HCT116 (cell line): ENCODE measurements at regions not wholly inside any gene's neighbourhood (a gene's known extent, or its start where the extent isn't known, plus 50 kb on each side); places are given as distances from the start of the nearest gene placed in this dataset.

Source experiments
- ATAC-seq: fragments of 200-7000 bp; cut with Tn5 transposase; 2 replicates; pipeline ENCODE4 v1.9.1; 2020; ENCODE audit warnings: mild to moderate bottlenecking, moderate library complexity
- BruUV-seq: library from RNA; stranded (reverse); fragments of 400-500 nt; replicated peaks from 2 replicates; lab custom pipeline; 2021; lab: Mats Ljungman, UMichigan
- CTCF ChIA-PET: fragments of 300-600 bp; sonication (Branson Sonifier 250); formaldehyde crosslinking; loops from one replicate; lab custom pipeline; 2021; ENCODE audit warnings: antibody characterized with exemption; lab: Charles Lee
- POLR2A ChIA-PET: fragments of 300-600, 350-600 bp; sonication (Branson Sonifier 250); formaldehyde crosslinking; loops from one replicate; lab custom pipeline; 2021; ENCODE audit warnings: antibody characterized with exemption; lab: Charles Lee
- RAD21 ChIA-PET, 2 experiments: fragments of 300-600 bp; sonication (Branson Sonifier 250); formaldehyde crosslinking; loops; one replicate each; lab custom pipeline; 2023; ENCODE audit warnings: low total read pairs in 2 of 2; ENCODE audit not compliant: uncharacterized antibody in 2 of 2, unreplicated experiment in 2 of 2, low non-redundant PET in 1 of 2; lab: Charles Lee
- DNase-seq: peaks from one replicate; pipeline ENCODE4 v3.0.0-alpha.2; 2010; ENCODE audit warnings: low read depth, low spot score
- H2AFZ ChIP-seq: fragments of 200-600 bp; shearing (Covaris generic), sonication (generic); 2 replicates; pipeline ENCODE4 v1.6.1; 2017; ENCODE audit warnings: low read depth, mixed run types, mixed read lengths, antibody characterized with exemption, low read length; ENCODE audit not compliant: poor library complexity, severe bottlenecking
- H3K27ac ChIP-seq: 2 replicates; pipeline ENCODE4 v1.5.1; 2012; ENCODE audit warnings: low read depth, low read length
- H3K27me3 ChIP-seq: fragments of 200-600 bp; sonication (generic); 2 replicates; pipeline ENCODE4 v1.6.1; 2016; ENCODE audit warnings: mixed run types, low read length, mixed read lengths; ENCODE audit not compliant: insufficient read depth
- H3K36me3 ChIP-seq, 2 experiments: fragments of 200-500 bp in 1 of 2; fragments of 200-600 bp in 1 of 2; sonication (Bioruptor generic) in 1 of 2; sonication (generic) in 1 of 2; 2 replicates each; pipeline versions ENCODE4 v1.5.1 to v1.6.1; 2014 to 2016; ENCODE audit warnings: low read length in 2 of 2, inconsistent platforms in 1 of 2, mixed read lengths in 1 of 2, mixed run types in 1 of 2; ENCODE audit not compliant: insufficient read depth in 2 of 2, control insufficient read depth in 1 of 2
- H3K4me1 ChIP-seq, 2 experiments: fragments of 200-600 bp in 1 of 2; sonication (generic) in 1 of 2; 2 replicates each; pipeline versions ENCODE4 v1.5.1 to v1.6.1; 2012 to 2017; ENCODE audit warnings: low read length in 2 of 2, inconsistent platforms in 1 of 2, mild to moderate bottlenecking in 1 of 2, mixed read lengths in 1 of 2, mixed run types in 1 of 2, moderate library complexity in 1 of 2; ENCODE audit not compliant: insufficient read depth in 2 of 2, control insufficient read depth in 1 of 2
- H3K4me2 ChIP-seq: fragments of 200-600 bp; sonication (generic); 2 replicates; pipeline ENCODE4 v1.6.1; 2017; ENCODE audit warnings: mixed run types, low read length, mixed read lengths
- H3K4me3 ChIP-seq, 2 experiments: fragments of 200-600 bp in 1 of 2; sonication (generic) in 1 of 2; replicated peaks in 1 of 2; 2 replicates each; pipeline ENCODE4 v1.5.1; 2011 to 2016; ENCODE audit warnings: low read length in 2 of 2, control low read depth in 1 of 2, low read depth in 1 of 2, mild to moderate bottlenecking in 1 of 2, mixed read lengths in 1 of 2, mixed run types in 1 of 2
- H3K79me2 ChIP-seq: fragments of 200-600 bp; sonication (generic); 2 replicates; pipeline ENCODE4 v1.6.1; 2017; ENCODE audit warnings: mild to moderate bottlenecking, mixed run types, low read length, moderate library complexity, mixed read lengths; ENCODE audit not compliant: insufficient read depth
- H3K9ac ChIP-seq: fragments of 200-600 bp; sonication (generic); 2 replicates; pipeline ENCODE4 v1.6.1; 2016; ENCODE audit warnings: low read length, mixed read lengths
- H3K9me2 ChIP-seq: fragments of 200-600 bp; sonication (generic), shearing (Covaris generic); 2 replicates; pipeline ENCODE4 v1.6.1; 2017; ENCODE audit warnings: mixed run types, mild to moderate bottlenecking, moderate library complexity; ENCODE audit not compliant: insufficient read depth
- H3K9me3 ChIP-seq, 2 experiments: fragments of 200-500 bp in 1 of 2; fragments of 200-600 bp in 1 of 2; sonication (Bioruptor generic) in 1 of 2; sonication (generic) in 1 of 2; 2 replicates each; pipeline ENCODE4 v1.6.1; 2014 to 2017; ENCODE audit warnings: low read length in 2 of 2, mixed read lengths in 2 of 2, inconsistent platforms in 1 of 2, low read depth in 1 of 2, mild to moderate bottlenecking in 1 of 2, mixed run types in 1 of 2, moderate library complexity in 1 of 2; ENCODE audit not compliant: control insufficient read depth in 1 of 2, insufficient read depth in 1 of 2
- H4K20me1 ChIP-seq: fragments of 200-600 bp; sonication (generic), shearing (Covaris generic); 2 replicates; pipeline ENCODE4 v1.6.1; 2017; ENCODE audit warnings: mixed run types, mild to moderate bottlenecking, moderate library complexity; ENCODE audit not compliant: insufficient read depth
- ELF1 ChIP-seq: IDR thresholded peaks from 2 replicates; pipeline ENCODE4 v1.6.1; 2012; ENCODE audit warnings: low read depth, borderline replicate concordance
- JUND ChIP-seq: IDR thresholded peaks from 2 replicates; pipeline ENCODE4 v1.6.1; 2012
- POLR2A ChIP-seq: IDR thresholded peaks from 2 replicates; pipeline ENCODE4 v1.7.0; 2011; ENCODE audit warnings: borderline replicate concordance; ENCODE audit not compliant: insufficient read depth, insufficient read length; ENCODE audit errors: extremely low read depth
- POLR2AphosphoS5 ChIP-seq: IDR thresholded peaks from 2 replicates; pipeline ENCODE4 v1.6.1; 2011; ENCODE audit warnings: mild to moderate bottlenecking, low read depth, low read length, moderate library complexity
- RAD21 ChIP-seq: IDR thresholded peaks from 2 replicates; pipeline ENCODE4 v1.6.1; 2012; ENCODE audit warnings: low read depth, mild to moderate bottlenecking
- SIN3A ChIP-seq: IDR thresholded peaks from 2 replicates; pipeline ENCODE4 v1.6.1; 2012; ENCODE audit warnings: low read depth
- SP1 ChIP-seq: IDR thresholded peaks from 2 replicates; pipeline ENCODE4 v1.6.1; 2012; ENCODE audit warnings: low read depth
- SRF ChIP-seq: IDR thresholded peaks from 2 replicates; pipeline ENCODE4 v1.6.1; 2012; ENCODE audit warnings: low read depth
- ZFX ChIP-seq: fragments of 450-650 bp; IDR thresholded peaks from 2 replicates; pipeline ENCODE4 v1.6.1; 2017
- intact Hi-C: fragments of 100-400 bp; cut with micrococcal nuclease; formaldehyde crosslinking; loops from 2 replicates; pipeline ENCODE4 v1.10.0; 2022
- TF ChIP-seq, protein P1 (sequence below): IDR thresholded peaks from 2 replicates; pipeline ENCODE4 v1.6.1; 2012

DNA sequence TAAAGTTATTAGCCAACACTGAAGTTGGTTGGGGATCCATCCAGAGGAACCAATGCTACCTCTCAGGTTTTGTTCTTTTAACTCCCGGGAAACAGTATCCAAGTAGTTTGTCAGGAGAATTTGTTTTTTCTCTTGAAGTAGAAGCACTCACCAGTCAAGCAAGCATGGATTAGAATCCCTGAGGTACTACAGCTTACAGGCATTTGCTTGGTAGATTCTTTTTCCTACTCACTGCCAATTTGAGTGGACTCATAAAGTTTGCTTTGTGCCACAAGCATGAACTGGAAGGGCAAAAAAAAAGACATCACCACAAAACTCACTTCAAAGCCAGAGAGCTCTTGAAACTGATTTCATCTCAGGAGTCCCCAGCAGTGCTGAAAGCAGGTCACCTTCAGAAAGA, 167.4 kb downstream of the MBOAT1 start:
- RAD21 ChIA-PET, result no interaction called here
- no peaks in the 10 kb centered on the region for H3K27me3 ChIP-seq

More for the DNA sequence above, 167.4 kb downstream of the MBOAT1 start:
- Histone ChIP-seq H3K27ac (no peak overlapping the region), H4K20me1 (no peaks in the 10 kb centered on the region), H3K9me2 (no peaks in the 10 kb centered on the region), H3K4me3 (no peak overlapping the region), H3K36me3 (no peaks in the 10 kb centered on the region), H2AFZ (no peak overlapping the region), H3K4me2 (no peak overlapping the region), H3K79me2 (no peaks in the 10 kb centered on the region), H3K9ac (no peak overlapping the region), H3K4me1 (no peaks in the 10 kb centered on the region), H3K9me3 (no peaks in the 10 kb centered on the region)
- intact Hi-C loops, result no loop called here
- DNase-seq (no peak), ATAC-seq (no peak)
- CTCF ChIA-PET, result interaction anchor here (1.3 kb wide), 1 partner anchor 11 kb away, joined by 3 read pairs; no protein-coding TSS in a partner anchor
- TF ChIP-seq SIN3A, result no peak
- TF ChIP-seq SRF, result no peak
- TF ChIP-seq, protein P1, sequence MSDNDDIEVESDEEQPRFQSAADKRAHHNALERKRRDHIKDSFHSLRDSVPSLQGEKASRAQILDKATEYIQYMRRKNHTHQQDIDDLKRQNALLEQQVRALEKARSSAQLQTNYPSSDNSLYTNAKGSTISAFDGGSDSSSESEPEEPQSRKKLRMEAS, result no peak
- TF ChIP-seq POLR2A, result no peak
- TF ChIP-seq ZFX, result no peak
- TF ChIP-seq JUND, result no peak
- no peak for TF ChIP-seq POLR2AphosphoS5
- TF ChIP-seq ELF1, result no peak
- TF ChIP-seq RAD21, result no peak
- TF ChIP-seq SP1, result no peak
- POLR2A ChIA-PET, result no interaction called here
- no TSS peak for BruUV-seq
